IPS DF 19.7 (cell line): ENCODE measurements at regions not wholly inside any gene's neighbourhood (a gene's known extent, or its start where the extent isn't known, plus 50 kb on each side); places are given as distances from the start of the nearest gene placed in this dataset.
"Not testable (repeated sequence)": the region's sequence is repeated elsewhere in the genome, so short reads cannot be mapped to it uniquely, and the experiment has no call there.

ENCODE experiments used
- DNase-seq: peaks from one replicate; pipeline ENCODE4 v3.0.0-alpha.2; 2013; ENCODE audit warnings: low read depth, low spot score

GRCh38 chr6:50993941-50994720 lies 175.5 kb downstream of the TFAP2B start:
- DNase-seq = no peak

- no peak for DNase-seq
These were observed 176.4 kb downstream of the TFAP2B start for GRCh38 chr6:50995036-50995435.

GRCh38 chr6:50998905-50999304 lies 180.2 kb downstream of the TFAP2B start:
- no peak for DNase-seq

DNA sequence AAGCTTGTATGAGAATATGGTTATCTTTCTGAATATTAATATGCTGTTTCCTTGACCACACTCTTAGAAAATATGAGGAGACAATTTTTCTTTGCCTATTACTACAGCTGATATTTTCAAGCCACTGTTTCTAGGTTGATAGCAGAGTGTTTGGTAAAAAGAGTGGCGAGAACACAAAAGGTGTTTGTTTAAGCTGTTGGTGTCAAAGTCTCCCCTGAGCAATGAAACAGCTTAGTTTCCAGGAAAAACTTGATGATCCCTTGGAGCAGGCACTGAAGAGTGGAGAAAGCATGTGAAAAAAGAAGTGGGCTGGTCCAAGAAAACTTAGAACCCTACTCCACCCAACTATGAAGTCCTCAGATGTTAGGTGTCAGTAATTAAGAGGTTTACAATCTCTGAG lies 182.7 kb downstream of the TFAP2B start:
- DNase-seq = no peak

DNA sequence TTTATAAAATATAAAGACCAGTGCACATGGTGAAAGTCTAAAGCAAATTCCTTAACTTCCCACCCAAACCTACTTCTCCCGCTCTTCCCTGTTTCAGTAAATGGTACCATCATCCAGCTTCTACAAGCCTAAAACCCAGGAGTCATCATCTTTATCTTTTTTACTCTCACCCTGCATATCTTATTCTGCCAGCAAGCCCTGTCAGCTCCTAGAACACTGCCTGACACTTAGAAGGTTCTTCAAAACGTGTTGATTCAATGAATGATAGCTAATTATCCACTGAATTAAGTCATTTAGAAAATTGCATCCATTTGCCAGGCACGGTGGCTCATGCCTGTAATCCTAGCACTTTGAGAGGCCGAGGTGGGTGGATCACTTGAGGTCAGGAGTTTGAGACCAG lies 185.7 kb downstream of the TFAP2B start:
- DNase-seq = no peak

GRCh38 chr6:51005779-51006178 lies 187.1 kb downstream of the TFAP2B start:
- DNase-seq = no peak

DNA sequence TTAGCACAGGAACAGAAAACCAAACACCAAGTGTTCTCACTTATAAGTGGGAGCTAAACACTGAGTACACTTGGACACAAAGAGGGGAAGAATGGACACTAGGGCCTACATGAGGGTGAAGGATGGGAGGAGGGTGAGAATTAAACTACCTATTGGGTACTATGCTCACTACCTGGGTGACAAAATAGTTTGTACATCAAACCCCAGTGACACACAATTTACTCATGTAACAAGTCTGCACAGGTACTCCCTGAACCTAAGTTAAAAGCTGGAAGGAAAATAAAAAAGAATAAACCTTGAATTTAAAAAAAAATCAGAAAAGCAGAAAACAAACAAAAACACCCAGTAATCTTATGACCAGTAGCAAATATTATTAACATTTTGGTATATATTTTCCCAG lies 188.6 kb downstream of the TFAP2B start:
- no peak for DNase-seq

GRCh38 chr6:51008693-51009092 lies 190.0 kb downstream of the TFAP2B start:
- DNase-seq = not testable (repeated sequence)

DNA sequence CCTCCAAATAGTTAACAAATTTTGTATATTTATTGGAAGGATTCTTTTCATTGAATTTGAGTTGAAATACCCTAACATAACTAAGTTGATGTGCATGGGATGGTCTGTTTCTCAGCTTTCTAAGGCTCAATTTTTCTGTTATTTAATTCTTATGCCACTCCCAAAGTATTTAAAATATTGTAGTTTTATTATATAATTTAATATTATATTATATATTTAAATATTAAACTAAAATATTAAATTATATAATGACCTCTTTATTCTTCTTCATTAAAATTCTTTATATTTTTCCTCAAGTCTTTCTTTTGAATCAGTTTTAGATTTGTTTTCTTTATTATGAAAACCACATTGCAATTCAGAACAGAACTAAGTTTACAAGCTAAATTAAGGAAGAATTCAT lies 194.7 kb downstream of the TFAP2B start:
- no peak for DNase-seq

- no peak for DNase-seq
These were observed 196.7 kb downstream of the TFAP2B start for GRCh38 chr6:51015394-51015793.

- DNase-seq = no peak
These were observed 197.8 kb downstream of the TFAP2B start for GRCh38 chr6:51016489-51016888.

GRCh38 chr6:51019806-51020205 lies 201.1 kb downstream of the TFAP2B start:
- DNase-seq = no peak

GRCh38 chr6:51021171-51021570 lies 202.5 kb downstream of the TFAP2B start:
- no peak for DNase-seq

DNA sequence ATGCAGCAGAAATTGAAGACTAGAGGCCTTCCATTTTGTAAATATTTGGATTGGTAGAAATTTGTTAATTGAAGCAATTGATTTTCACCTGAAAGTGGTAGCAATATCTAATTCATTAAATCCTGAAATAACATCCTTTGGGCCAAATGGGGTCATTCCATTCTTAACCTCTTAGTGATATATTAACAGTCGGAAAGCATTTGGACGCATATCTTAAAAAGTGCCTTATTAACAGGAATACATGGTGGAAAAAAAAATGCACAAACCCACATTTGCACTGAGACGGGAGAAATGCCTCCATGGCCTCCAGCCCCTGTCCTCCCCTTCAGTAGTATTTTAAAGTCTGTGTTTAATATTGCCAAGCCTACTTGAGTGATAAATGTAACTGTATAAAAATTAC lies 205.5 kb downstream of the TFAP2B start:
- DNase-seq = no peak

- DNase-seq = no peak
These were observed 206.6 kb downstream of the TFAP2B start for GRCh38 chr6:51025082-51025777.

GRCh38 chr6:51027283-51028065 lies 208.8 kb downstream of the TFAP2B start:
- no peak for DNase-seq

DNA sequence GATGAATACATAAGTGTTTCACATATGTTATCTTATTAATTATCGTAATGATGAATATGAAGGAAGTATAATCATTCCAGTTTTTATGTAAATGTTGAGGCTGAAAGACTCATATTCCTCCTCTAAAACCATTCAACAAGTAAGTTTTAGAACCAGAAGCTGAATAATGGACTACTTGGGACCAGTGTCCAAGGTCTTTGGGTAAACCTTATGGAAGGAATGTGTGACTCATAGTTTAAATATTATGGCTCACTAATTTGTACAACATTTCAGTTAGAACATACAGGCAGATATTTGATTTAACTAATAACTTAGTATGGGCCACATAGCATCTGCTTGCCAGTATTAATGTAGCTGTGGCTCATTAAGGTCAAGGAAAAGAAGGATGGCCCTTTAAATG lies 209.6 kb downstream of the TFAP2B start:
- no peak for DNase-seq

GRCh38 chr6:51029561-51029960 lies 210.9 kb downstream of the TFAP2B start:
- DNase-seq = no peak

DNA sequence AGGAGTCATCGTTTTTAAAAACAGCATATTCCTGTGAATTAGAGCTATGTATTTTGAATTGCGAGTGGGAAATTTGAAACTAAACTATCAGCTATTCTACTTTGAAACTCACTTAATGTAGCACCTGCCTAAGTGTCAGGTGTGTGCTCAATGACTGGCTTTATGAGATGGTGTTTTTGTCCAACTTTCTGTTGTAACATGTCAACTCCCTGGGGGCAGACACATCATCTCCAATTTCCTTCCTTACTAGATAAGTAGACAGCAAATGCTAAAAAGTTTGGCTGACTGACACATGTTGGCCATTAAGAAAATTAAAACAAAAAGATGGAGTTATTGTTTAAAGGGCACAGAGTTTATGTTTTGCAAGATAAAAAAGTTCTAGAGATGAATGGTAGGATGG lies 226.9 kb downstream of the TFAP2B start:
- DNase-seq = no peak

GRCh38 chr6:51049288-51049982 lies 230.8 kb downstream of the TFAP2B start:
- DNase-seq = no peak

DNA sequence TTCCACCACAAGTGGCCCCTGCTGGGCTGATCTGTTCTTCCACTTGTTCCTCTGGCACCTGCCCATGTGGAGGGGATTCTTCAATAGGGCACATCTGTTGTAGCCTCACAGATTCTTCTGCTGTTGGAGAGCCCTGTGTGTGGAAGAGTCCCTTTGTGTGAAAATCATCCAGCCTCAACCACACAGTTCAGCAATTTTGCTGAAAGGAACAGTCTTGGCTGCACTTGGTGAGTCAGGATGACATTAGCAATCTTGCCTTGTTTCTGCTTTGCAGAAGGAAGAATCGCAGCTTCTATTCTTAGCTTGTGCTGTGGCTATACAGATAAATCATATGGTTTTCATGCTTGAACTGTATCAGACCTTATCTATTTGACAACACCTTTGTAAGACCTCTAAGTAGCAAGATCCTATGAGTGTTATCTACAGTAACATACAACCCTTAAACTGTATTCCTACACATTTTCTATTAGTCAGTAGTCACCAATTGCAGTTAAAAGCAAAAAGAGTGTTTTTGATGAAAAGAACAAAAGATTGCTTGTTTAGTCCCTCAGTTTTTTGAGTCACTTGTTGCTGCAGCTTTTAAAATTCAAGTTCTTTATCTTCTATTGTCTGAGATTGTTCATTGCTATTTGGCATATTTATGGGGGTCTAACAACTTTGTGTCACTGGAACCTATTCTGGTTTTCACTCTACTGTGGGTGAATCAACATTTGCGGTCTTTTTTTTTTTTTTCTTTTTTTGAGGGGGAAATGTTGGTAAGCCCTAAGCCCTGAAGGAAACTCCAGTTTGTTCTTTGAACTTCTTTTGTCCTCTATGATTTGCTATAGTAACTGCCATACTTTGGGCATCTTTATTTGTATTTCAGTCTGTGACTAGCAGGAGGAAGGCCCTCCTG lies 231.6 kb downstream of the TFAP2B start:
- no peak for DNase-seq
